ENCODE measurements at regions not wholly inside any gene's neighbourhood (a gene's known extent, or its start where the extent isn't known, plus 50 kb on each side); places are given as distances from the start of the nearest gene placed in this dataset.

- no peaks in the 10 kb centered on the region for H3K4me1 ChIP-seq (ENCODE audit: control insufficient read depth, extremely low read depth, insufficient read depth, low read length)
- no peak overlapping the region for H2AFZ ChIP-seq (ENCODE audit: low read length)
- H3K4me3 ChIP-seq (replicated peaks in 1 of 4; ENCODE audit: control extremely low read depth in 1 of 4, insufficient read depth in 1 of 4, low read depth in 3 of 4, low read length in 4 of 4), result no peak overlapping the region
- H3K36me3 ChIP-seq (ENCODE audit: control insufficient read depth, insufficient read depth, low read length), result no peaks in the 10 kb centered on the region
- no peak for TF ChIP-seq CTCF (conservative IDR thresholded peaks at IDR 0.05 in 1 of 2, IDR thresholded peaks at IDR 0.05 in 1 of 2; ENCODE audit: low read depth in 1 of 2, low read length in 2 of 2)
- TF ChIP-seq EZH2 (IDR thresholded peaks at IDR 0.05; ENCODE audit: low read length, missing control alignments), result no peak
- no peaks in the 10 kb centered on the region for H3K9me3 ChIP-seq (ENCODE audit: control insufficient read depth, insufficient read depth, low read depth, low read length)
- H3K9ac ChIP-seq (ENCODE audit: insufficient read depth, low read length), result no peak overlapping the region
- DNase-seq (ENCODE audit: low read depth in 2 of 2), result no peak
- H3K27me3 ChIP-seq (ENCODE audit: control insufficient read depth, insufficient read depth, low read length), result no peaks in the 10 kb centered on the region
- H4K20me1 ChIP-seq (ENCODE audit: control insufficient read depth, extremely low read depth, insufficient read depth, low read length), result no peaks in the 10 kb centered on the region
- H3K27ac ChIP-seq (ENCODE audit: insufficient read depth, low read length), result no peak overlapping the region
- H3K79me2 ChIP-seq (ENCODE audit: control insufficient read depth, insufficient read depth, low read length), result no peaks in the 10 kb centered on the region
- no peak overlapping the region for H3K4me2 ChIP-seq (ENCODE audit: extremely low read depth, insufficient read depth, low read length)
Observed at GRCh38 chr18:77984178-77984577, 734.5 kb downstream of the GALR1 start.

- Histone ChIP-seq H2AFZ (ENCODE audit: low read length) (no peak overlapping the region), H3K27ac (ENCODE audit: insufficient read depth, low read length) (no peak overlapping the region), H3K4me3 (replicated peaks in 1 of 4; ENCODE audit: control extremely low read depth in 1 of 4, insufficient read depth in 1 of 4, low read depth in 3 of 4, low read length in 4 of 4) (no peak overlapping the region), H3K36me3 (ENCODE audit: control insufficient read depth, insufficient read depth, low read length) (no peaks in the 10 kb centered on the region), H3K9ac (ENCODE audit: insufficient read depth, low read length) (no peak overlapping the region), H4K20me1 (ENCODE audit: control insufficient read depth, extremely low read depth, insufficient read depth, low read length) (no peaks in the 10 kb centered on the region), H3K27me3 (ENCODE audit: control insufficient read depth, insufficient read depth, low read length) (no peaks in the 10 kb centered on the region), H3K79me2 (ENCODE audit: control insufficient read depth, insufficient read depth, low read length) (no peaks in the 10 kb centered on the region), H3K4me1 (ENCODE audit: control insufficient read depth, extremely low read depth, insufficient read depth, low read length) (no peaks in the 10 kb centered on the region), H3K9me3 (ENCODE audit: control insufficient read depth, insufficient read depth, low read depth, low read length) (no peaks in the 10 kb centered on the region), H3K4me2 (ENCODE audit: extremely low read depth, insufficient read depth, low read length) (no peak overlapping the region)
- no peak for TF ChIP-seq EZH2 (IDR thresholded peaks at IDR 0.05; ENCODE audit: low read length, missing control alignments)
- TF ChIP-seq CTCF (conservative IDR thresholded peaks at IDR 0.05 in 1 of 2, IDR thresholded peaks at IDR 0.05 in 1 of 2; ENCODE audit: low read depth in 1 of 2, low read length in 2 of 2), result no peak
- no peak for DNase-seq (ENCODE audit: low read depth in 2 of 2)
Observed at GRCh38 chr18:77984833-77985232, 735.2 kb downstream of the GALR1 start.

- Histone ChIP-seq H3K27me3 (ENCODE audit: control insufficient read depth, insufficient read depth, low read length) (no peaks in the 10 kb centered on the region), H3K79me2 (ENCODE audit: control insufficient read depth, insufficient read depth, low read length) (no peaks in the 10 kb centered on the region), H3K9ac (ENCODE audit: insufficient read depth, low read length) (no peak overlapping the region), H3K36me3 (ENCODE audit: control insufficient read depth, insufficient read depth, low read length) (no peaks in the 10 kb centered on the region), H4K20me1 (ENCODE audit: control insufficient read depth, extremely low read depth, insufficient read depth, low read length) (no peaks in the 10 kb centered on the region), H2AFZ (ENCODE audit: low read length) (no peak overlapping the region), H3K4me1 (ENCODE audit: control insufficient read depth, extremely low read depth, insufficient read depth, low read length) (no peaks in the 10 kb centered on the region), H3K4me2 (ENCODE audit: extremely low read depth, insufficient read depth, low read length) (no peak overlapping the region), H3K27ac (ENCODE audit: insufficient read depth, low read length) (no peak overlapping the region), H3K9me3 (ENCODE audit: control insufficient read depth, insufficient read depth, low read depth, low read length) (no peaks in the 10 kb centered on the region), H3K4me3 (replicated peaks in 1 of 4; ENCODE audit: control extremely low read depth in 1 of 4, insufficient read depth in 1 of 4, low read depth in 3 of 4, low read length in 4 of 4) (no peak overlapping the region)
- TF ChIP-seq CTCF (conservative IDR thresholded peaks at IDR 0.05 in 1 of 2, IDR thresholded peaks at IDR 0.05 in 1 of 2; ENCODE audit: low read depth in 1 of 2, low read length in 2 of 2) (no peak), EZH2 (IDR thresholded peaks at IDR 0.05; ENCODE audit: low read length, missing control alignments) (no peak)
- no peak for DNase-seq (ENCODE audit: low read depth in 2 of 2)
Observed at GRCh38 chr18:77985526-77986281, 736.1 kb downstream of the GALR1 start.

All from fibroblast of lung (primary cell).